Esophagus muscularis mucosa (tissue), 3 donors: ENCODE measurements at regions not wholly inside any gene's neighbourhood (a gene's known extent, or its start where the extent isn't known, plus 50 kb on each side); places are given as distances from the start of the nearest gene placed in this dataset.
"Not testable (repeated sequence)": the region's sequence is repeated elsewhere in the genome, so short reads cannot be mapped to it uniquely, and the experiment has no call there.

Experiments
- CTCF ChIP-seq, 3 experiments: fragments of 200-600 bp in 2 of 3; fragments of 450-650 bp in 1 of 3; sonication (generic) in 2 of 3; IDR thresholded peaks; one replicate each; pipeline ENCODE4 v1.5.1; 2017 to 2019; ENCODE audit warnings: antibody characterized with exemption in 3 of 3, mild to moderate bottlenecking in 2 of 3, moderate library complexity in 1 of 3
- EP300 ChIP-seq: sonication (generic); formaldehyde crosslinking; IDR thresholded peaks from one replicate; pipeline ENCODE4 v1.6.1; 2017; ENCODE audit warnings: antibody characterized with exemption

DNA sequence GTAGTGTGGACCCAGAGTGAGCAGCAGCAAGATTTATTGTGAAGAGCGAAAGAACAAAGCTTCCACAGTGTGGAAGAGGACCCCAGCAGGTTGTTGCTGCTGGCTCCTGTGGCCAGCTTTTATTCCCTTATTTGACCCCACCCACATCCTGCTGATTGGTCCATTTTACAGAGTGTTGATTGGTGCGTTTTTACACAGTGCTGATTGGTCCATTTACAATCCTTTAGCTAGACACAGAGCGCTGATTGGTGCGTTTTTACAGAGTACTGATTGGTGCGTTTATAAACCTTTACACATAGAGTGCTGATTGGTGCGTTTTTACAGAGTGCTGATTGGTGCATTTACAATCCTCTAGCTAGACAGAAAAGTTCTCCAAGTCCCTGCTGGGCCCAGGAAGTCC is 109.5 kb upstream of the CHD6 start:
- TF ChIP-seq CTCF (IDR thresholded peaks at IDR 0.05); EP300: not testable (repeated sequence)
